ENCODE measurements at regions not wholly inside any gene's neighbourhood (a gene's known extent, or its start where the extent isn't known, plus 50 kb on each side); places are given as distances from the start of the nearest gene placed in this dataset.
"Not testable (repeated sequence)": the region's sequence is repeated elsewhere in the genome, so short reads cannot be mapped to it uniquely, and the experiment has no call there.

DNA sequence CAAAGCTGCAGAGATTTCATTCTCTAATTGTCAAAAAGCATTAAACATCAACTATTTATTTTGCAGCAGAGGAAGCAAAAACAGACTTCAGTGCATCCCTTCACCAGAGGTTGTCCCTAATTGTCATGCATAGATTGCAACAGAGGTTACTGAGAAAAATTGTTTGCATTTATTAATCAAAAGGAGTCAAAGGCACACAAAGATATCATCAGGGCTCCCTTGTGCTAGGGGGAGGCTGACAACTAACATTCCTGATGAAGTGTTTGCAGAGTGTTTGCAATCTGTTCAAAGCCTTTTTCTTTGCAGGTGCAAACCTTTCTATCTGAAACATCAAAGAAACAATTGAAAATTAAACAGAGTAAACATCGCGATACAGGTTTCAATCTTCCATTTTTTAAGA, 227.5 kb downstream of the TEX36 start:
- DNase-seq: no peak

GRCh38 chr10:125451319-125451718, 231.6 kb downstream of the TEX36 start:
- no peak for DNase-seq

DNA sequence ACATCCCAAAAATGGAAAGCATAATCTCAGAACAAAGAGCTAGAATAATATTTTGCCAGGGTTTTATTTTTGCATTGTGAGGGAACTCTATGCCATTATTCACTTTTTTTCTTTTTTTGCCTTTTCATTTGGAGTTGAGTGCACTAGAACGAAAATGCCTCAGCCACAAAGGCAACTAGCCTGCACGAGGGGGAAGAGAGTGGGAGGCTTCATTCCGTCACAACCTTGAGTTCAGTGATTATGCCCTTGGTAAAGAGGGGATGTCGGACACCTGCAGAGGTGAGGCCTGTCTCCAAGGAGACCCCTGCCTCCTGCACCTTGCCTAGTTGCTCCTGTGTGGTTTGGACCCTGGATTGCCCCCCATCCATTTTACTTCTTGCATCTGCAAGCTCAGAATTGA, 232.7 kb downstream of the TEX36 start:
- DNase-seq: no peak

DNA sequence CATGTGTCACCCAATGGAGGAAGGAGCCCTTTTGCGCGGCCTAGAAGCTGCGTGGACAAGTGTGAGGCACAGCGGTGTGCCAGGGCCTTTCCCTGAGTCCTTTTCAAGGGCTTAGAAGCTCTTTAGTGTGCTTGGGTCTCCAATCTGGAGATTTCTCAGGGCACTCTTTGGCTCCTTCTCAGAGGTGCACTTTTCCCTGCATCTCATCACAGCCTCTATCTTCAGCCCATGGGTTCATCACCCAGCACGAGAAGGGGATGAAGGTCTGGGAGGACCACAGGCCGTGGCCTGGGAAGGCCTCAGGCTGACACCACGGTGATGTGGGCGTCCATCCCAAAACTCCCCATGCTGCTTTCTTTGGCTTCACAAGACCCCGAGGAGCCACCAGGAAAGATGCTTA, 233.4 kb downstream of the TEX36 start:
- DNase-seq: no peak

DNA sequence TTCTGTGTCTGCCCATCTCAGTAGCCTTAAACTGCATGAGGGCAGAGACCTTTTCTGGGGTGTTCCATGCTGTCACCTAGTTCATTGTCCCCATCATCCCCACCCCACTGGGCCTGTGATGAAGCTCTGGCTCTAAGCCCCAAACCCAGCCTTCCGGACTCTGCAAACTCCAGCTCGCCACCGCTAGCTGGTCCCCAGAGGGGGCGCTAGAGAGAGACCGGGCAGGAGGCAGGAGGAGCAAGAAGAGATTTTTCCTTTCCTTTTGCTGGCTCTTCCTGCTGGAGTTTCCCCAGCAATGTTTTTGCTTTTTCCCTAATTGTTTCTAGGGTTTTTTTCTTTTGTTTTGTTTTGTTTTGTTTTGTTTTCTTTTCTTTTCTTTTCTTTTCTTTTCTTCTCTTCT, 234.4 kb downstream of the TEX36 start:
- no peak for DNase-seq

GRCh38 chr10:125444790-125445189, 238.2 kb downstream of the TEX36 start:
- no peak for DNase-seq

DNA sequence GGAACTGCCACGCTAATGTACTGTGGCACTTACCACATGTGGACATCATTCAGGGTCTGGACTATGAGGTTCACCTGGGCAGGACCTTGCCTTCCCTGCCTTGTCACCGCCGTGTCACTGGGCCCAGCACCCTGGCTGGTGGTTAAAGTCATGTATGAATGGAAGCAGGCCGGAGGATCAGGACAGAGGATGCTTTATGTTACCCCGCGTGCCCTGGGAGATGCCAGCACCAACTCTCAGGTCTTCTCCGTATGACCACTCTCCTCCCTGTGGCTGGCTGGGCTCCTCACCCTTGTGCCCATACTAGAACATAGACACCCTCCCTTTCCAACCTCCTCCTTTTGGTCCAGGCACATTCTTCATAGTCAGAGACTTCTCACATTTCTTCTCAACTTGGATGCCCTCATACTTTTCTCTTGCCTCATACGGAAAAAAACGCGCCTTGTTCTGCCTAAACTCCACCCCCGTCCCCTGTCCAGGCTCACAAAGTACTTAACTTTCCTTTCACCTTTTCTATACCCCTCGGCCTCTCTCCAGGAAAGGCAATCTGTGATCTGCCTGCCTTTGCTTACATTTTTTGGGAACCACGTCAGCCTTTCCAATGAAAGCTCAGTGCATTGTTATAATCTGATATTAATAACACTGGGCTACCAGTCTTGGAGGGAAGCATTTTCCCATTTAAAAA, 240.0 kb downstream of the TEX36 start:
- no peak for DNase-seq

GRCh38 chr10:125441151-125441550, 241.8 kb downstream of the TEX36 start:
- peak; percentile 5 to 28 (median 24) for DNase-seq

DNA sequence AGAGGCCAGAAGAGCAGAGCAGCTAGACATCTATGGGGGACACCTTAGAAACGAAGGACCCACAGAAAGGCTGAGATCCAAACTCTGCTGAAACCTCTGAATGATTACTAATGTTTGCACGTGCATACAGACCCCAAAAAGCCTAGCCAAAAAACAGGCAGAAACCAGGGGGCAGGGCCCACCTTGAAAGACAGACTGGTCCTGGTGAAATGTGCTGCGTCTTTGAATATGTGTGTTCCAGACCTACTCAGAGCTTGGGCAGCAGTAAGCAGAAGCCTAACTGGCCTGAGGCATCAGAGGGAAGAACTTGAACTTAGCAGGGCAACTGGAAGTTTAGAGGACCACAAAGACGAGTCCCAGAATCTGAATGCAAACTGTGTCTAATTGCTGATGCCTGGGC, 251.8 kb downstream of the TEX36 start:
- no peak for DNase-seq

DNA sequence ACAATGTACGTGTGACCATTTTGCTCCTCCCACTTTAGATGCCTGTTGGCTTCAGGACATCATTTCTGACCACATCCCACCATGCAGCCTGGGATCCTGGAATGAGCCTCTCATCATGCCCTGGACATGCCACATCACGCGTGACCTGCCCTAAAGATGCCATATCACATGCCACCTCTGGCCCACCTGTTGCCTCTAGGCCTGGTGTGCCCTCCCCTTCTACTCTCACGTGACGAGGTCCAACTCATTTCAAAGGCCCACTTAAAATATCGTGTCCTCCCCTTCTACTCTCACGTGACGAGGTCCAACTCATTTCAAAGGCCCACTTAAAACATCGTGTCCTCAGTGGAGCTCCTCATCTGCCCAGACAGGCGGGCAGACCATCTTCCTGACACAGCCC, 254.9 kb downstream of the TEX36 start:
- no peak for DNase-seq

DNA sequence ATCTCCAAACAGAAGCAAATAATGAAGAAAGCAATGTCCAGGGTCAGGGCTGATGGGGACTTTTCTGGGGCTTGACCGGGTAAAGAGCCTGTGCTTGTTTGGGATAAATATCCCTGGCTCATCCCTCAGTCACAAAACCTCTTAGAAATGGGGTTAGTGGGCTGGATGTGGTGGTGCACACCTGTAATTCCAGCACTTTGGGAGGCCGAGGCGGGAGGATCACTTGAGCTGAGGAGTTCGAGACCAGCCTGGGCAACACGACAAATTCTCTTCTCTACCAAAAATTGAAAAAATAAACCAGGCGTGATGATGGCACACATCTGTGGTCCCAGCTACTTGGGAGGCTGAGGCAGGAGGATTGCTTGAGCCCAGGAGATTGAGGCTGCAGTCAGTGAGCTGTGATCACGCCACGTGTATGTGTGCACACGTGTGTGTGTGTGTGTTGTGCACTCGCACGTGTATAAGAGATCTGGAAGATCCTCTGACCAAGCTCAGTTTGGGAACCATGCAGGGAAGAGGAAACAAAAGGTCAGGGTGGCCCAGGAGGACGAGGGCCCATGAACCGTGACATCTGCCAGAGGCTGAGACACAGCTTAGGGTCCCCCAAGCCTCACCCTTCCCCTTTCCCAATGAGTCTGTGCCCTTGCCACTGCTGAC, 258.6 kb downstream of the TEX36 start:
- no peak for DNase-seq

- no peak for DNase-seq
Observed at GRCh38 chr10:125423569-125423968, 259.4 kb downstream of the TEX36 start.

- no peak for DNase-seq
Observed at GRCh38 chr10:125419831-125420230, 259.5 kb upstream of the CTBP2 start.

DNA sequence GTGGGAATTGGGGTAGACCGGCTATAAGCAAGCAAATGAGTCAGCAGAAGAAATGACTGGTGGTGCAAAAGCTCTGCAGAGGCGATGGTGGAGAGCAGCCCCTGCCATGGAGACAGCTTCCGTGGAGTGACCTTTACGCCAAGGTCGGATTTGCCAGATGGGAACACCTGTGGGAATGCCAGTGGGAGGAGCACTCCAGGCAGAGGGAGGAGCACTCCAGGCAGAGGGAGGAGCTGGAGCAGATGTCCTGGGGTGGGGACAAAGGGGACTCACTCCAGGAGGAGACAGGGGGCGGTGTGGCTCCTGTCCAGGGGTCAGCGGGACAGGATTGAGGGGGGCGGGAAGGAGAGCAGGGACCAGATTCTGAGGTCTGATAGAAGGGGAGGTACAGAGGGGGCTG, 258.8 kb upstream of the CTBP2 start:
- no peak for DNase-seq

GRCh38 chr10:125417605-125418004, 257.2 kb upstream of the CTBP2 start:
- DNase-seq: no peak

DNA sequence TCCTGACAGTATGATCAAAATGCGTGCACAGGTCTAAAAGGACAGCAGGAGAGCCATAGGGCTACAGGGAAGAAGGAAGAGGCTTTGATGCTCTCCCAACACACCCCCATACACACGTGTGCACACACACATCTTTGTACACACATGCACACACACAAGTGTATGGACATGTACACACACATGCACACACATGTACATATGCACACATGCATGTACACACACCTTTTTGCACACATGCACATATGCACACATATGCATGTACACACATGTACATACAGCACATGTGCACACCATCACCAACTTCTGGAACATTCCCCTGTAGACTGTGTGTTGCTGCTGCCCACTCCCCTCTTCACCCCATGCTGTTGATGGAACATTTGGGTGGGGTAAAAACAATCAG, 255.6 kb upstream of the CTBP2 start:
- no peak for DNase-seq

GRCh38 chr10:125415006-125415633, 254.8 kb upstream of the CTBP2 start:
- DNase-seq: no peak

GRCh38 chr10:125411724-125412123, 251.4 kb upstream of the CTBP2 start:
- peak in 1 of 3 donors; percentile 80 for DNase-seq

- DNase-seq: no peak
Observed at GRCh38 chr10:125409756-125410155, 249.4 kb upstream of the CTBP2 start.

DNA sequence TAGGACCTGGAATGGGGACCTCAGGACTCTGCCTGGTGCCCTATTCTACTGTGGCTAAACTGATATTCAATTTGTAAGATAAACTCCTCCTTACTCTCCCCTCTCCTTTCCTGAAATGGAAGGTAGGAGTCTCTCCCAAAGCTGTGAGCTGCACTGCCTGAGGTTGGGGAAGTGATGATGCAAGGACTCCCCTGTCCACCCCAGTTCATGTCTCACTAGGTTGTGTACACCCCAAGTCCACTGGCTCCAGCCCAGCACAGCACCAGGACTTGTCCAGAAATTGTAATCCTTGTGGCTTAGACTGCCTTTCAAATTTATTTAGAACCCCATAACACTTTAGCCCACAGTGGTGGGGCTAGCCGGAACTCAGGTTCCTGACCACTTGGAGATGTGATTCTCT, 247.2 kb upstream of the CTBP2 start:
- no peak for DNase-seq

DNA sequence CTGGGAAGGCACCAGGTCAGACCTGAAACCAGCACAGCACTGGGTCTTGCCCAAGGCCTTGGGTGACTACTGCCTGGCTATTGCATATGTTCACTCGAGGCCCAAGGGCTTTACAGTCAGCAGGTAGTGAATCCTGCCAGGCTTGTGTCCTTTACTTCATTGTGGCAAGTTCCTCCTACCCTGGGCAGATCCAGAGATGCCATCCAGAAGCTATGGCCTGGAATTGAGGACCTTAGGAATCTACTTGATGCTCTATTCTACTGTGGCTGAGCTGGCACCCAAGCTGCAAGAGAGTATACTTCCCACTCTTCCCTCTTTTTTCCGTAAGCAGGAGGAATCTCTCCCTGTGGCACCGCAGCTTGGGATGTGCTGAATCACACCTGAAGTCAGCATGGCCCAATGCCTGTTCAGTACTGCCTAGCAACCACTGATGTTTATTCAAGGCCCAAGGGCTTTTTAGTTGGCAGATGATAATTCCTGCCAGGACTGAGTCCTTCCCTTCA, 246.7 kb upstream of the CTBP2 start:
- DNase-seq: no peak

GRCh38 chr10:125404902-125405301, 244.5 kb upstream of the CTBP2 start:
- DNase-seq: not testable (repeated sequence)

- DNase-seq: no peak
Observed at GRCh38 chr10:125401462-125401861, 241.1 kb upstream of the CTBP2 start.

Data from muscle of back (tissue), 3 donors.